Osteoblast (primary cell): ENCODE measurements at regions not wholly inside any gene's neighbourhood (a gene's known extent, or its start where the extent isn't known, plus 50 kb on each side); places are given as distances from the start of the nearest gene placed in this dataset.
A peak's percentile ranks its signal among the peaks of the same experiment; 100 is the strongest.

Source experiments
- DNase-seq: peaks from one replicate; pipeline ENCODE4 v3.0.0; 2011; ENCODE audit warnings: low spot score, mixed read lengths; ENCODE audit not compliant: insufficient read length; ENCODE audit errors: missing footprints
- H2AFZ ChIP-seq: 2 replicates; pipeline ENCODE4 v1.6.0; 2011; ENCODE audit warnings: mild to moderate bottlenecking, low read length
- H3K27ac ChIP-seq: 2 replicates; pipeline ENCODE4 v1.5.1; 2011; ENCODE audit warnings: mild to moderate bottlenecking, low read depth, low read length, moderate library complexity
- H3K27me3 ChIP-seq: 2 replicates; pipeline ENCODE4 v1.6.0; 2012; ENCODE audit warnings: mild to moderate bottlenecking, control low read depth, inconsistent platforms, low read length, moderate library complexity; ENCODE audit not compliant: insufficient read depth
- H3K36me3 ChIP-seq: 2 replicates; pipeline ENCODE4 v1.5.1; 2011; ENCODE audit warnings: mild to moderate bottlenecking, low read length, control low read depth, moderate library complexity; ENCODE audit not compliant: insufficient read depth
- H3K4me1 ChIP-seq: 2 replicates; pipeline ENCODE4 v1.5.1; 2011; ENCODE audit warnings: mild to moderate bottlenecking, low read length, control low read depth, moderate library complexity; ENCODE audit not compliant: insufficient read depth
- H3K4me2 ChIP-seq: 2 replicates; pipeline ENCODE4 v1.6.0; 2011; ENCODE audit warnings: mild to moderate bottlenecking, low read length; ENCODE audit not compliant: insufficient read depth
- H3K4me3 ChIP-seq: fragments of 200-600 bp; sonication (generic); 3 replicates; pipeline ENCODE4 v1.5.1; 2012; ENCODE audit warnings: mild to moderate bottlenecking, low read length, inconsistent platforms; ENCODE audit not compliant: insufficient read depth
- H3K79me2 ChIP-seq: 2 replicates; pipeline ENCODE4 v1.6.0; 2012; ENCODE audit warnings: mild to moderate bottlenecking, low read length, control low read depth, inconsistent platforms; ENCODE audit not compliant: insufficient read depth
- H3K9me3 ChIP-seq: 2 replicates; pipeline ENCODE4 v1.5.1; 2011; ENCODE audit warnings: low read depth, low read length, control low read depth
- H4K20me1 ChIP-seq: 2 replicates; pipeline ENCODE4 v1.6.0; 2012; ENCODE audit warnings: mild to moderate bottlenecking, low read length, control low read depth; ENCODE audit not compliant: insufficient read depth
- TF ChIP-seq, protein P1 (sequence below): IDR thresholded peaks from 2 replicates; pipeline ENCODE4 v1.5.1; 2011; ENCODE audit warnings: mild to moderate bottlenecking, low read depth, low read length, moderate library complexity; ENCODE audit errors: extremely low read depth

- Histone ChIP-seq H3K27ac (no peak overlapping the region), H2AFZ (peak overlapping the region; percentile 39), H3K4me3 (no peak overlapping the region), H4K20me1 (no peaks in the 10 kb centered on the region), H3K36me3 (no peaks in the 10 kb centered on the region), H3K9me3 (no peaks in the 10 kb centered on the region), H3K27me3 (no peaks in the 10 kb centered on the region), H3K4me2 (no peak overlapping the region), H3K79me2 (no peaks in the 10 kb centered on the region), H3K4me1 (peaks cover 7% of the 10 kb centered on the region)
- TF ChIP-seq, protein P1, sequence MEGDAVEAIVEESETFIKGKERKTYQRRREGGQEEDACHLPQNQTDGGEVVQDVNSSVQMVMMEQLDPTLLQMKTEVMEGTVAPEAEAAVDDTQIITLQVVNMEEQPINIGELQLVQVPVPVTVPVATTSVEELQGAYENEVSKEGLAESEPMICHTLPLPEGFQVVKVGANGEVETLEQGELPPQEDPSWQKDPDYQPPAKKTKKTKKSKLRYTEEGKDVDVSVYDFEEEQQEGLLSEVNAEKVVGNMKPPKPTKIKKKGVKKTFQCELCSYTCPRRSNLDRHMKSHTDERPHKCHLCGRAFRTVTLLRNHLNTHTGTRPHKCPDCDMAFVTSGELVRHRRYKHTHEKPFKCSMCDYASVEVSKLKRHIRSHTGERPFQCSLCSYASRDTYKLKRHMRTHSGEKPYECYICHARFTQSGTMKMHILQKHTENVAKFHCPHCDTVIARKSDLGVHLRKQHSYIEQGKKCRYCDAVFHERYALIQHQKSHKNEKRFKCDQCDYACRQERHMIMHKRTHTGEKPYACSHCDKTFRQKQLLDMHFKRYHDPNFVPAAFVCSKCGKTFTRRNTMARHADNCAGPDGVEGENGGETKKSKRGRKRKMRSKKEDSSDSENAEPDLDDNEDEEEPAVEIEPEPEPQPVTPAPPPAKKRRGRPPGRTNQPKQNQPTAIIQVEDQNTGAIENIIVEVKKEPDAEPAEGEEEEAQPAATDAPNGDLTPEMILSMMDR = no peak
- peak; percentile 15 for DNase-seq
Observed at GRCh38 chr16:65274566-65274965, 152.7 kb upstream of the CDH11 start.

- Histone ChIP-seq H3K4me1 (peaks cover 11% of the 10 kb centered on the region), H3K27ac (no peak overlapping the region), H3K79me2 (no peaks in the 10 kb centered on the region), H2AFZ (no peak overlapping the region), H3K27me3 (no peaks in the 10 kb centered on the region), H3K36me3 (no peaks in the 10 kb centered on the region), H4K20me1 (no peaks in the 10 kb centered on the region), H3K4me2 (no peak overlapping the region), H3K9me3 (no peaks in the 10 kb centered on the region), H3K4me3 (no peak overlapping the region)
- DNase-seq = no peak
- TF ChIP-seq, protein P1 = no peak
Observed at GRCh38 chr16:65272699-65273414, 151.0 kb upstream of the CDH11 start.

DNA sequence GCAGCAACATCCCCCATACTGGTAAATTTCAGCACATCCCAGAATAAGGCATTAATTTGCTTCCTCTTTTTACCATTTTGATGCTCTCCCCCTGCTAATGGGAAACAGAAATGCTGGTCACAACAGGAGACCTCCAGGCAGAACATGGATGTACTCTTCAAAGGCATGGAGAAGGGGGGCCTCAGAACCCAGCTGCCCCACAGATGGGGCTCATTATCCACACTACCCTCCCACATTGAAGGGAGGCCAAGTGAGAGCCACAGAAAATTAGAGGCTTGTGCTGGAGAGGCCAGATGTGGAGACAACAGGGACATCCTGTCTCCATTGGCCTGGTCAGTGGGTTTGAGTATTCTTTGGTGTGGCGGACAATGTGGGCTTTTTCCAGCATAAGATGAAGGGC lies 150.1 kb upstream of the CDH11 start:
- Histone ChIP-seq H4K20me1 (no peaks in the 10 kb centered on the region), H2AFZ (no peak overlapping the region), H3K27ac (no peak overlapping the region), H3K36me3 (no peaks in the 10 kb centered on the region), H3K79me2 (no peaks in the 10 kb centered on the region), H3K4me2 (no peak overlapping the region), H3K27me3 (no peaks in the 10 kb centered on the region), H3K4me3 (no peak overlapping the region), H3K9me3 (no peaks in the 10 kb centered on the region), H3K4me1 (peaks cover 11% of the 10 kb centered on the region)
- no peak for DNase-seq
- TF ChIP-seq, protein P1 = no peak

DNA sequence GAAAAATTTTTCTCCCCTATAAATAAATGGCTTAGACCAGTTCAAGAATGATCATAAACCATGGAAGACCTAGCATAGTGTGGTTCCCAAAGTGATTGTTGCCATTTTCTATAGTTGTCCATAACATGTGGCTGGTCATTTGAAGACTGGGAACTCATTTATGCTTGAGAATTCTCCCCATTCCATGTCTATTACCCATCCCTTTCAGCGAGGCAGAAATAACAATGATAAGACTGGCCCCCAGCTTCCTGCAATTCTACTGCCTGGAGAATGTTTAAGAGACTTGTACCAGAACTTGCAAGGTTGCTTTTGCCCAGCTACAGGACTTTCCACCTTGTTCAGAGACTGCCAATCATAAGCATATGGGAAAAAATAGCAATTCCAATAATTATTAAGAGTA lies 146.5 kb upstream of the CDH11 start:
- DNase-seq = no peak
- Histone ChIP-seq H3K79me2 (no peaks in the 10 kb centered on the region), H4K20me1 (no peaks in the 10 kb centered on the region), H3K4me2 (no peak overlapping the region), H3K36me3 (no peaks in the 10 kb centered on the region), H3K4me3 (no peak overlapping the region), H3K4me1 (peaks cover 4% of the 10 kb centered on the region), H3K27me3 (no peaks in the 10 kb centered on the region), H2AFZ (no peak overlapping the region), H3K27ac (no peak overlapping the region), H3K9me3 (no peaks in the 10 kb centered on the region)
- TF ChIP-seq, protein P1 = no peak
